ENCODE measurements at regions not wholly inside any gene's neighbourhood (a gene's known extent, or its start where the extent isn't known, plus 50 kb on each side); places are given as distances from the start of the nearest gene placed in this dataset.

GRCh38 chr6:95071464-95071863, 505.9 kb upstream of the MANEA start:
- Mint-ChIP-seq H3K36me3 (no peaks in the 10 kb centered on the region), H3K4me1 (no peaks in the 10 kb centered on the region), H3K27ac (peak overlapping the region in 1 of 3 donors; percentile 25), H3K4me3 (no peak overlapping the region), H3K9me3 (no peaks in the 10 kb centered on the region), H3K27me3 (no peaks in the 10 kb centered on the region)

- Mint-ChIP-seq H3K36me3 (no peaks in the 10 kb centered on the region), H3K9me3 (no peaks in the 10 kb centered on the region), H3K27me3 (no peaks in the 10 kb centered on the region), H3K4me3 (no peak overlapping the region), H3K4me1 (no peaks in the 10 kb centered on the region), H3K27ac (no peak overlapping the region)
Measured at GRCh38 chr6:95078457-95078856, 498.9 kb upstream of the MANEA start.

GRCh38 chr6:95081231-95081630, 496.1 kb upstream of the MANEA start:
- no peak overlapping the region for H3K27ac Mint-ChIP-seq
- no peak overlapping the region for H3K4me3 Mint-ChIP-seq
- H3K27me3 Mint-ChIP-seq = no peaks in the 10 kb centered on the region
- H3K36me3 Mint-ChIP-seq = no peaks in the 10 kb centered on the region
- no peaks in the 10 kb centered on the region for H3K4me1 Mint-ChIP-seq
- H3K9me3 Mint-ChIP-seq = peaks cover 0 to 2% (median 0%) of the 10 kb centered on the region in 3 donors

GRCh38 chr6:95081949-95082348, 495.4 kb upstream of the MANEA start:
- H3K36me3 Mint-ChIP-seq = no peaks in the 10 kb centered on the region
- peaks cover 0 to 2% (median 0%) of the 10 kb centered on the region in 3 donors for H3K9me3 Mint-ChIP-seq
- H3K4me1 Mint-ChIP-seq = no peaks in the 10 kb centered on the region
- H3K27ac Mint-ChIP-seq = no peak overlapping the region
- H3K27me3 Mint-ChIP-seq = no peaks in the 10 kb centered on the region
- H3K4me3 Mint-ChIP-seq = no peak overlapping the region

GRCh38 chr6:95083506-95083905, 493.8 kb upstream of the MANEA start:
- no peaks in the 10 kb centered on the region for H3K27me3 Mint-ChIP-seq
- H3K36me3 Mint-ChIP-seq = no peaks in the 10 kb centered on the region
- no peak overlapping the region for H3K4me3 Mint-ChIP-seq
- no peaks in the 10 kb centered on the region for H3K4me1 Mint-ChIP-seq
- H3K9me3 Mint-ChIP-seq = peaks cover 0 to 2% (median 0%) of the 10 kb centered on the region in 3 donors
- no peak overlapping the region for H3K27ac Mint-ChIP-seq

- Mint-ChIP-seq H3K27ac (no peak overlapping the region), H3K27me3 (no peaks in the 10 kb centered on the region)
Measured at GRCh38 chr6:95084867-95085266, 492.5 kb upstream of the MANEA start.

GRCh38 chr6:95087394-95088097, 489.8 kb upstream of the MANEA start:
- no peaks in the 10 kb centered on the region for H3K36me3 Mint-ChIP-seq

More at GRCh38 chr6:95084867-95085266, 492.5 kb upstream of the MANEA start:
- no peak overlapping the region for H3K4me3 Mint-ChIP-seq
- peaks cover 0 to 2% (median 0%) of the 10 kb centered on the region in 3 donors for H3K9me3 Mint-ChIP-seq
- H3K36me3 Mint-ChIP-seq = no peaks in the 10 kb centered on the region
- no peaks in the 10 kb centered on the region for H3K4me1 Mint-ChIP-seq

GRCh38 chr6:95091823-95092436, 485.4 kb upstream of the MANEA start:
- Mint-ChIP-seq H3K4me1 (no peaks in the 10 kb centered on the region), H3K27ac (no peak overlapping the region), H3K27me3 (no peaks in the 10 kb centered on the region), H3K9me3 (no peaks in the 10 kb centered on the region), H3K4me3 (no peak overlapping the region), H3K36me3 (no peaks in the 10 kb centered on the region)

More at GRCh38 chr6:95087394-95088097, 489.8 kb upstream of the MANEA start:
- no peaks in the 10 kb centered on the region for H3K27me3 Mint-ChIP-seq
- H3K9me3 Mint-ChIP-seq = peaks cover 0 to 2% (median 0%) of the 10 kb centered on the region in 3 donors
- H3K4me3 Mint-ChIP-seq = no peak overlapping the region
- H3K4me1 Mint-ChIP-seq = no peaks in the 10 kb centered on the region
- H3K27ac Mint-ChIP-seq = no peak overlapping the region

- Mint-ChIP-seq H3K9me3 (no peaks in the 10 kb centered on the region), H3K27ac (no peak overlapping the region), H3K4me3 (no peak overlapping the region), H3K36me3 (no peaks in the 10 kb centered on the region), H3K27me3 (no peaks in the 10 kb centered on the region), H3K4me1 (no peaks in the 10 kb centered on the region)
Measured at GRCh38 chr6:95093154-95093553, 484.2 kb upstream of the MANEA start.

GRCh38 chr6:95094751-95095663, 482.3 kb upstream of the MANEA start:
- H3K4me3 Mint-ChIP-seq = no peak overlapping the region
- H3K4me1 Mint-ChIP-seq = no peaks in the 10 kb centered on the region
- no peaks in the 10 kb centered on the region for H3K27me3 Mint-ChIP-seq
- no peaks in the 10 kb centered on the region for H3K9me3 Mint-ChIP-seq
- H3K27ac Mint-ChIP-seq = no peak overlapping the region
- no peaks in the 10 kb centered on the region for H3K36me3 Mint-ChIP-seq

GRCh38 chr6:95095855-95096254, 481.5 kb upstream of the MANEA start:
- Mint-ChIP-seq H3K9me3 (no peaks in the 10 kb centered on the region), H3K27me3 (no peaks in the 10 kb centered on the region), H3K4me1 (no peaks in the 10 kb centered on the region), H3K4me3 (no peak overlapping the region), H3K27ac (no peak overlapping the region), H3K36me3 (no peaks in the 10 kb centered on the region)

- no peaks in the 10 kb centered on the region for H3K36me3 Mint-ChIP-seq
- no peaks in the 10 kb centered on the region for H3K27me3 Mint-ChIP-seq
- no peaks in the 10 kb centered on the region for H3K4me1 Mint-ChIP-seq
- no peak overlapping the region for H3K4me3 Mint-ChIP-seq
- H3K9me3 Mint-ChIP-seq = no peaks in the 10 kb centered on the region
- no peak overlapping the region for H3K27ac Mint-ChIP-seq
Measured at GRCh38 chr6:95099410-95099809, 477.9 kb upstream of the MANEA start.

- Mint-ChIP-seq H3K36me3 (no peaks in the 10 kb centered on the region), H3K9me3 (peaks cover 0 to 2% (median 0%) of the 10 kb centered on the region in 3 donors), H3K27ac (no peak overlapping the region), H3K27me3 (no peaks in the 10 kb centered on the region), H3K4me3 (no peak overlapping the region), H3K4me1 (no peaks in the 10 kb centered on the region)
Measured at GRCh38 chr6:95109212-95109611, 468.1 kb upstream of the MANEA start.

GRCh38 chr6:95110767-95111166, 466.6 kb upstream of the MANEA start:
- no peaks in the 10 kb centered on the region for H3K9me3 Mint-ChIP-seq
- no peak overlapping the region for H3K27ac Mint-ChIP-seq
- no peaks in the 10 kb centered on the region for H3K27me3 Mint-ChIP-seq
- H3K36me3 Mint-ChIP-seq = no peaks in the 10 kb centered on the region
- no peak overlapping the region for H3K4me3 Mint-ChIP-seq
- H3K4me1 Mint-ChIP-seq = no peaks in the 10 kb centered on the region

- Mint-ChIP-seq H3K27me3 (no peaks in the 10 kb centered on the region), H3K36me3 (no peaks in the 10 kb centered on the region), H3K27ac (no peak overlapping the region), H3K4me3 (no peak overlapping the region), H3K4me1 (no peaks in the 10 kb centered on the region), H3K9me3 (no peaks in the 10 kb centered on the region)
Measured at GRCh38 chr6:95117236-95117635, 460.1 kb upstream of the MANEA start.

All from IgD-negative memory B cell (primary cell).